K562 (cell line): ENCODE measurements at regions not wholly inside any gene's neighbourhood (a gene's known extent, or its start where the extent isn't known, plus 50 kb on each side); places are given as distances from the start of the nearest gene placed in this dataset.

Experiments used
- ATAC-seq: fragments of 200-7000 bp; cut with Tn5 transposase; 3 replicates; pipeline ENCODE4 v1.9.1; 2020; ENCODE audit warnings: moderate library complexity
- BruUV-seq: library from RNA; stranded (reverse); fragments of 400-500 nt; replicated peaks from 2 replicates; lab custom pipeline; 2021; lab: Mats Ljungman, UMichigan
- CTCF ChIA-PET: fragments of 300-600 bp; formaldehyde crosslinking; extraction: SDS; loops from one replicate; lab custom pipeline; 2021; ENCODE audit warnings: low intra/inter-chr PET ratio; lab: Yijun Ruan, JAX
- POLR2A ChIA-PET: fragments of 300-600, 350-650 bp; sonication (Branson Sonifier 250); formaldehyde crosslinking; extraction: SDS; loops from one replicate; lab custom pipeline; 2021; ENCODE audit warnings: antibody characterized with exemption, inconsistent platforms; lab: Yijun Ruan, JAX
- DNase-seq, 4 experiments: peaks; one replicate each; pipeline versions ENCODE4 v3.0.0 to v3.0.0-alpha.2; 2011 to 2018; ENCODE audit warnings: low spot score in 3 of 4, mixed read lengths in 3 of 4; ENCODE audit errors: extremely low read depth in 1 of 4
- FAIRE-seq: peaks from 2 replicates; lab custom pipeline; 2011; peaks lifted over from hg19 to GRCh38; lab: Jason Lieb, UNC
- H2AFZ ChIP-seq: 2 replicates; pipeline ENCODE4 v1.6.0; 2011; ENCODE audit warnings: low read depth, low read length, control low read depth, inconsistent platforms
- H3K27ac ChIP-seq: fragments of 200-600 bp; 3 replicates; pipeline ENCODE4 v1.8.0; 2011; ENCODE audit warnings: low read depth, mild to moderate bottlenecking, control low read depth, inconsistent platforms, low read length, moderate library complexity, mixed read lengths; ENCODE audit errors: extremely low read depth
- H3K27me3 ChIP-seq, 2 experiments: fragments of 300-600 bp in 1 of 2; 2 replicates in 1 of 2; 3 replicates in 1 of 2; pipeline versions ENCODE4 v1.6.0 to v1.8.0; 2011; ENCODE audit warnings: inconsistent platforms in 2 of 2, low read length in 2 of 2, mild to moderate bottlenecking in 1 of 2, mixed read lengths in 1 of 2, moderate library complexity in 1 of 2; ENCODE audit not compliant: control insufficient read depth in 2 of 2, insufficient read depth in 2 of 2
- H3K36me3 ChIP-seq: fragments of 300-600 bp; 3 replicates; pipeline ENCODE4 v1.8.0; 2011; ENCODE audit warnings: mild to moderate bottlenecking, low read length, inconsistent platforms; ENCODE audit not compliant: control insufficient read depth, insufficient read depth
- H3K4me1 ChIP-seq, 2 experiments: fragments of 200-600 bp in 1 of 2; replicated peaks in 1 of 2; 2 replicates in 1 of 2; 3 replicates in 1 of 2; pipeline versions ENCODE4 v1.5.1 to v1.8.0; 2011; ENCODE audit warnings: inconsistent platforms in 2 of 2, low read length in 2 of 2, mild to moderate bottlenecking in 1 of 2, mixed read lengths in 1 of 2, moderate library complexity in 1 of 2; ENCODE audit not compliant: control insufficient read depth in 2 of 2, insufficient read depth in 2 of 2
- H3K4me2 ChIP-seq: 2 replicates; pipeline ENCODE4 v1.6.1; 2011; ENCODE audit warnings: low read length, control low read depth, inconsistent platforms, mixed read lengths; ENCODE audit not compliant: insufficient read depth
- H3K4me3 ChIP-seq: fragments of 200-600 bp; sonication (generic), shearing (Covaris generic); 2 replicates; pipeline ENCODE4 v1.5.1; 2016; ENCODE audit warnings: control low read depth, inconsistent platforms
- H3K79me2 ChIP-seq: fragments of 200-600 bp; 3 replicates; pipeline ENCODE4 v1.8.0; 2011; ENCODE audit warnings: low read length, inconsistent platforms; ENCODE audit not compliant: control insufficient read depth, insufficient read depth
- H3K9ac ChIP-seq, 2 experiments: 2 replicates each; pipeline versions ENCODE4 v1.6.0 to v1.6.1; 2011; ENCODE audit warnings: low read depth in 2 of 2, low read length in 2 of 2, control low read depth in 1 of 2, inconsistent platforms in 1 of 2, mild to moderate bottlenecking in 1 of 2, mixed read lengths in 1 of 2; ENCODE audit not compliant: insufficient read depth in 1 of 2
- H3K9me1 ChIP-seq: one replicate; pipeline ENCODE4 v1.6.0; 2011; ENCODE audit warnings: inconsistent platforms, mild to moderate bottlenecking, low read length, moderate library complexity; ENCODE audit not compliant: control insufficient read depth, insufficient read depth
- H3K9me3 ChIP-seq: replicated peaks from 2 replicates; pipeline ENCODE4 v1.5.1; 2011; ENCODE audit warnings: low read depth, low read length, inconsistent platforms; ENCODE audit not compliant: control insufficient read depth, insufficient read depth
- H4K20me1 ChIP-seq: replicated peaks from 2 replicates; pipeline ENCODE4 v1.6.1; 2011; ENCODE audit warnings: low read length, inconsistent platforms, mixed read lengths; ENCODE audit not compliant: control insufficient read depth, insufficient read depth
- ASH1L ChIP-seq: fragments of 450-650 bp; IDR thresholded peaks from 2 replicates; pipeline ENCODE4 v1.6.1; 2018; ENCODE audit warnings: borderline replicate concordance, mild to moderate bottlenecking, low read depth; ENCODE audit not compliant: partially characterized antibody
- BMI1 ChIP-seq: fragments of 150-350 bp; IDR thresholded peaks from 2 replicates; pipeline ENCODE4 v1.6.1; 2014; ENCODE audit warnings: low read length
- EP300 ChIP-seq: IDR thresholded peaks from 2 replicates; pipeline ENCODE4 v1.6.1; 2012; ENCODE audit warnings: low read length, improper control_type of control experiment
- HDGF ChIP-seq: fragments of 450-650 bp; IDR thresholded peaks from 2 replicates; pipeline ENCODE4 v1.6.1; 2016
- HINFP ChIP-seq: fragments of 450-650 bp; conservative IDR thresholded peaks from 2 replicates; pipeline ENCODE4 v1.6.1; 2016; ENCODE audit warnings: missing genetic modification characterization, low read depth, mild to moderate bottlenecking, control low read depth, missing compliant biosample characterization
- HNRNPK ChIP-seq: fragments of 200-400 bp; formaldehyde crosslinking; IDR thresholded peaks from one replicate; pipeline ENCODE4 v1.6.1; 2018; ENCODE audit warnings: mild to moderate bottlenecking, low read depth, low read length; ENCODE audit not compliant: poor library complexity, severe bottlenecking
- KLF6 ChIP-seq: fragments of 250-450 bp; sonication (Bioruptor Pico); IDR thresholded peaks from 2 replicates; pipeline ENCODE4 v1.4.0; 2020; ENCODE audit warnings: mild to moderate bottlenecking, moderate library complexity, borderline replicate concordance
- MAFK ChIP-seq: IDR thresholded peaks from 2 replicates; pipeline ENCODE4 v1.6.1; 2011; ENCODE audit warnings: low read length, improper control_type of control experiment
- NCOA2 ChIP-seq, 2 experiments: fragments of 450-650 bp; IDR thresholded peaks; 2 replicates each; pipeline ENCODE4 v1.6.1; 2018; ENCODE audit warnings: mild to moderate bottlenecking in 2 of 2, moderate library complexity in 1 of 2; ENCODE audit not compliant: partially characterized antibody in 2 of 2
- PML ChIP-seq: IDR thresholded peaks from 2 replicates; pipeline ENCODE4 v1.6.1; 2012; ENCODE audit warnings: low read length, inconsistent platforms
- PYGO2 ChIP-seq: fragments of 450-650 bp; IDR thresholded peaks from 2 replicates; pipeline ENCODE4 v1.6.1; 2016; ENCODE audit warnings: mild to moderate bottlenecking, missing genetic modification characterization, moderate library complexity, missing compliant biosample characterization
- RBBP5 ChIP-seq: fragments of 200-600 bp; sonication (generic); IDR thresholded peaks from 2 replicates; pipeline ENCODE4 v1.6.1; 2012; ENCODE audit warnings: borderline replicate concordance, mild to moderate bottlenecking, low read length, control low read depth, inconsistent platforms; ENCODE audit not compliant: insufficient read depth, poor library complexity, severe bottlenecking
- SMARCA5 ChIP-seq: fragments of 450-650 bp; IDR thresholded peaks from 2 replicates; pipeline ENCODE4 v1.6.1; 2016
- SNIP1 ChIP-seq: fragments of 450-650 bp; IDR thresholded peaks from 2 replicates; pipeline ENCODE4 v1.7.1; 2017; ENCODE audit warnings: low read depth, mild to moderate bottlenecking
- SRSF7 ChIP-seq: fragments of 200-400 bp; formaldehyde crosslinking; optimal IDR thresholded peaks from 2 replicates; pipeline ENCODE3; 2017; ENCODE audit warnings: mild to moderate bottlenecking, low read depth, low read length
- TARDBP ChIP-seq: fragments of 450-650 bp; IDR thresholded peaks from 2 replicates; pipeline ENCODE4 v1.6.1; 2016
- TGIF2 ChIP-seq: sonication (generic); formaldehyde crosslinking; IDR thresholded peaks from 2 replicates; pipeline ENCODE4 v1.8.1; 2022; ENCODE audit warnings: mild to moderate bottlenecking, missing genetic modification reagents, moderate library complexity
- ZC3H4 ChIP-seq: sonication (generic); formaldehyde crosslinking; IDR thresholded peaks from 2 replicates; pipeline ENCODE4 v1.9.0; 2021; ENCODE audit warnings: missing genetic modification reagents, borderline replicate concordance
- WGBS: fragments of 100-300 bp; shearing (Covaris generic); methylation state at CpG from one replicate; pipeline ENCODE4 v1.1.6; 2016; ENCODE audit warnings: low coverage, mixed read lengths; ENCODE audit not compliant: insufficient coverage; ENCODE audit errors: missing lambda C conversion rate; 5-methylcytosine and 5-hydroxymethylcytosine counted together
- in situ Hi-C: fragments of 300-500 bp; cut with MboI; formaldehyde crosslinking; loops from 4 replicates; pipeline ENCODE4 v1.15.0; 2018; ENCODE audit warnings: inconsistent platforms, mixed read lengths
- intact Hi-C: fragments of 100-400 bp; cut with micrococcal nuclease; formaldehyde crosslinking; loops from 2 replicates; pipeline ENCODE4 v1.14.2; 2022

DNA sequence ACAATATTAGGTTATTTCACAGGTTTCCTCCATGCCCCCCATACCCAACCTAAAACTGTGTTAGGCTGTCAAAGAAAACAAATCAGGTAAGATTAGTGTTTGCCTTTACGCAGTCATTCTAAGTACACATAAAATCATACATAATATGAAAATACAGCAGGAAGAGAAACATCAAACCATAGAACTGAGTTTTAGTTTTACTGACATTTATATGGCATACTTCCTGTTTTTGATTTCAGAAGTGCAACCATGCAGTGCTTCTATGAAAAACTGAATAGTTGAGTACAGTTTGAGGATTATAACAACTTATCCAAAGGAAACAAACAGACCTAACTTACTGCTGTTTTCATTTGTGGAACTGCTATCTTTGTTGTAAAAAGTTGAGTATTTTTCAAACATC is 91.3 kb downstream of the KCNRG start:
- Histone ChIP-seq H4K20me1 (no peaks in the 10 kb centered on the region), H3K36me3 (peaks cover 29% of the 10 kb centered on the region; the same call in 1 of the 3 replicates), H3K4me2 (no peak overlapping the region), H3K9me1 (no peaks in the 10 kb centered on the region), H3K27me3 (no peaks in the 10 kb centered on the region), H3K9me3 (no peaks in the 10 kb centered on the region), H3K9ac (no peak overlapping the region), H3K4me3 (no peak overlapping the region), H2AFZ (no peak overlapping the region), H3K27ac (peak overlapping the region; percentile 30; the same call in 1 of the 3 replicates), H3K4me1 (no peaks in the 10 kb centered on the region; a peak in 2 of 5 replicates), H3K79me2 (peaks cover 51% of the 10 kb centered on the region)
- ATAC-seq, result no peak
- ChIA-PET POLR2A (interaction anchor here (1.2 to 1.4 kb wide), 2 partner anchors 10 to 11 kb away, joined by 3 read pairs; no protein-coding TSS in a partner anchor), CTCF (no interaction called here)
- intact Hi-C loops (no loop called here), in situ Hi-C loops (no loop called here)
- no peak for DNase-seq
- WGBS, result 100% methylated on average over 1 of the region's 1 CpG
- FAIRE-seq, result no peak
- no TSS peak for BruUV-seq
- TF ChIP-seq PYGO2 (tag), result no peak
- no peak for TF ChIP-seq HINFP (tag)

DNA sequence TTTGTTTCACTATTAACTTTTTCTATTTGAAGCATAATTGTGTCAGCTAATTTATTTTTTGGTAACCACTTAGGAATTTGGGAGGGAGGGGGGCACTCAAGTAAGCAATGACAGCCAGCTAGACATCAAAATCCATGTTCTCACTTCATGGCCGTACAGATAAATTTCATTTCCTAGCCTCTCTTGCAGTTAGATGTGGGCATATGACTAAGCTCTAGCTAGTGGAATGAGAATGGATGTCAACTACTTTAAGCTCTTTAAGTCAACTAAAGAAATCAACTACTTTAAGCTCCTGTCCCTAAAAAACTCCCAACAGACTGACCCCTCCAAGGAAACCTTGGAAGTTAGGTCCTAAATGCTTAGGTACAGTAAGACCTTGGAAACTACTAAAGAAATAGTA is 92.0 kb downstream of the KCNRG start:
- WGBS, result 100% methylated on average over 1 of the region's 1 CpG
- no peak overlapping the region for H2AFZ ChIP-seq
- in situ Hi-C loops (no loop called here), intact Hi-C loops (no loop called here)
- FAIRE-seq (no peak), DNase-seq (no peak), ATAC-seq (no peak)
- no peak overlapping the region for H3K4me2 ChIP-seq
- no peaks in the 10 kb centered on the region for H3K9me1 ChIP-seq
- no peak overlapping the region for H3K4me3 ChIP-seq
- ChIA-PET POLR2A (interaction anchor here (1.1 to 1.4 kb wide), 3 partner anchors 10 to 17 kb away, joined by 3 read pairs; no protein-coding TSS in a partner anchor), CTCF (no interaction called here)
- no peak overlapping the region for H3K9ac ChIP-seq
- H3K4me1 ChIP-seq, result no peaks in the 10 kb centered on the region; a peak in 2 of 5 replicates
- no TSS peak for BruUV-seq
- H3K79me2 ChIP-seq, result peaks cover 51% of the 10 kb centered on the region
- no peaks in the 10 kb centered on the region for H4K20me1 ChIP-seq
- H3K27ac ChIP-seq, result no peak overlapping the region
- no peaks in the 10 kb centered on the region for H3K9me3 ChIP-seq
- H3K27me3 ChIP-seq, result no peaks in the 10 kb centered on the region
- peaks cover 29% of the 10 kb centered on the region; the same call in 1 of the 3 replicates for H3K36me3 ChIP-seq
- no peak for TF ChIP-seq SRSF7
- TF ChIP-seq PML, result no peak
- TF ChIP-seq TGIF2 (CRISPR knock-in tag), result no peak
- no peak for TF ChIP-seq ASH1L
- TF ChIP-seq MAFK, result no peak
- TF ChIP-seq ZC3H4 (CRISPR knock-in tag), result no peak
- no peak for TF ChIP-seq HNRNPK
- TF ChIP-seq BMI1, result no peak
- TF ChIP-seq TARDBP, result no peak
- no peak for TF ChIP-seq SNIP1
- TF ChIP-seq NCOA2 (IDR thresholded peaks at IDR 0.05; ENCODE audit: partially characterized antibody in 2 of 2), result no peak
- no peak for TF ChIP-seq EP300
- TF ChIP-seq KLF6 (CRISPR knock-in tag), result no peak
- TF ChIP-seq HDGF, result no peak
- TF ChIP-seq SMARCA5, result no peak
- TF ChIP-seq RBBP5, result no peak
